Panc1 (cell line): ENCODE measurements at regions not wholly inside any gene's neighbourhood (a gene's known extent, or its start where the extent isn't known, plus 50 kb on each side); places are given as distances from the start of the nearest gene placed in this dataset.
"Not testable (repeated sequence)": the region's sequence is repeated elsewhere in the genome, so short reads cannot be mapped to it uniquely, and the experiment has no call there.

ENCODE experiments used
- CTCF ChIP-seq: fragments of 450-650 bp; IDR thresholded peaks from 2 replicates; pipeline ENCODE4 v1.5.1; 2017; ENCODE audit warnings: mild to moderate bottlenecking
- POLR2AphosphoS5 ChIP-seq: IDR thresholded peaks from 2 replicates; pipeline ENCODE4 v1.6.1; 2012; ENCODE audit warnings: mild to moderate bottlenecking, low read depth, low read length, moderate library complexity
- SIN3A ChIP-seq: IDR thresholded peaks from 2 replicates; pipeline ENCODE4 v1.6.1; 2012; ENCODE audit warnings: low read depth, mild to moderate bottlenecking, low read length, moderate library complexity, borderline replicate concordance; ENCODE audit not compliant: insufficient read depth
- TCF7L2 ChIP-seq: IDR thresholded peaks from 2 replicates; pipeline ENCODE4 v1.6.1; 2011; ENCODE audit warnings: mild to moderate bottlenecking, low read depth, low read length, inconsistent platforms

DNA sequence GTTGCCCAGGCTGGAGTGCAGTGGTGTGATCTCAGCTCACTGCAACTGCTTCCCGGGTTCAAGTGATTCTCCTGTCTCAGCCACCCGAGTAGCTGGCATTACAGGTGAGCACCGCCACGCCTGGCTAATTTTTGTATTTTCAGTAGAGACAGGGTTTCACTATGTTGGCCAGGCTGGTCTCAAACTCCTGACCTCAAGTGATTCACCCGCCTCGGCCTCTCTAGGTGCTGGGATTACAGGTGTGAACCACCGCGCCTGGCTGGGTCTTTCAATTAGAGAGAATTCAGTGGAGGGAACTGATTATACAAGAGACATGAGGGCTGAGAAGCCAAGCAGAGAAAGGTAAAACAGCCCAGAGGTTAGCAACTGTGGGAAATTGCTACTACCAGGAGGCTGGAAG is 78.6 kb upstream of the BRD7 start:
- TF ChIP-seq CTCF, SIN3A, POLR2AphosphoS5, TCF7L2: not testable (repeated sequence)
